ENCODE measurements at regions not wholly inside any gene's neighbourhood (a gene's known extent, or its start where the extent isn't known, plus 50 kb on each side); places are given as distances from the start of the nearest gene placed in this dataset.

DNA sequence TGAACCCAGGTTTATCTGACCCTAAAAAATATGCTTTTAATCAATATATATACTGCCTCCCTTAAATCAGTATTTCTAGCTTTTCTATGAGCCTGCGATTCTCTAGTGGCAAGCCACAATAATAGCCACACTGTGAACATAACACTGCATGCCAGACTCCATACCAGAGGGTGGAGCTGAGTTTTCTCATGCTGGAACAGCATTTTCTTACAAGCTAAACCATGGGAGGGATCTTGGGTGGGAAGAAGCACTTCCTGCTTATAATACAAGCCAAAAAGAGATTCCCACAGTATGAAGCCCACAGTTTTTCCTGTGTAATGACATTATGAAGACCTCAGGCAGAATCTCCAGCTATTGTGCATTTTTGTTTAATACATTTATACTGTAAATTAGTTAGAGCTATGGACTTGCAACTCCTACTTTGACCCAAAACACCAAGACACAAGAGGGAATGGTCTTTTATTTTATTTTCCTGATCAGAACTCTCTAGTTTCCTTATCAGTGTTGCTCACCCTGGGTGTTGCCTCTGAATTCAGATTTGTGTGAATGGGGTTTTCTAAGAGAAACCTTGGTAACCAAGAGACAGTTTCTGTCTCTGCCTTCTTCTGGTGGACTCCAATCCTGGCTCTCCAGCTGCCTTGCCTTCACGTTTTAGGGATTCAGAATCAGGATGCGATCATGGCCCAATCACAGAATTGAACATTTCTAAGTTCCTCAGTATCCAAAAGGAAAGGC, 74.5 kb upstream of the EOLA2 start:
- DNase-seq (ENCODE audit: low read depth, low spot score) = no peak
- Mint-ChIP-seq H3K4me1 (no peaks in the 10 kb centered on the region), H3K27ac (ENCODE audit: unreplicated experiment) (no peak overlapping the region), H3K27me3 (ENCODE audit: low read depth) (no peaks in the 10 kb centered on the region), H3K4me3 (no peak overlapping the region), H3K9me3 (no peaks in the 10 kb centered on the region), H3K36me3 (ENCODE audit: low read depth) (no peaks in the 10 kb centered on the region)
- TF ChIP-seq, protein P1, sequence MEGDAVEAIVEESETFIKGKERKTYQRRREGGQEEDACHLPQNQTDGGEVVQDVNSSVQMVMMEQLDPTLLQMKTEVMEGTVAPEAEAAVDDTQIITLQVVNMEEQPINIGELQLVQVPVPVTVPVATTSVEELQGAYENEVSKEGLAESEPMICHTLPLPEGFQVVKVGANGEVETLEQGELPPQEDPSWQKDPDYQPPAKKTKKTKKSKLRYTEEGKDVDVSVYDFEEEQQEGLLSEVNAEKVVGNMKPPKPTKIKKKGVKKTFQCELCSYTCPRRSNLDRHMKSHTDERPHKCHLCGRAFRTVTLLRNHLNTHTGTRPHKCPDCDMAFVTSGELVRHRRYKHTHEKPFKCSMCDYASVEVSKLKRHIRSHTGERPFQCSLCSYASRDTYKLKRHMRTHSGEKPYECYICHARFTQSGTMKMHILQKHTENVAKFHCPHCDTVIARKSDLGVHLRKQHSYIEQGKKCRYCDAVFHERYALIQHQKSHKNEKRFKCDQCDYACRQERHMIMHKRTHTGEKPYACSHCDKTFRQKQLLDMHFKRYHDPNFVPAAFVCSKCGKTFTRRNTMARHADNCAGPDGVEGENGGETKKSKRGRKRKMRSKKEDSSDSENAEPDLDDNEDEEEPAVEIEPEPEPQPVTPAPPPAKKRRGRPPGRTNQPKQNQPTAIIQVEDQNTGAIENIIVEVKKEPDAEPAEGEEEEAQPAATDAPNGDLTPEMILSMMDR (conservative IDR thresholded peaks at IDR 0.05) = no peak

DNA sequence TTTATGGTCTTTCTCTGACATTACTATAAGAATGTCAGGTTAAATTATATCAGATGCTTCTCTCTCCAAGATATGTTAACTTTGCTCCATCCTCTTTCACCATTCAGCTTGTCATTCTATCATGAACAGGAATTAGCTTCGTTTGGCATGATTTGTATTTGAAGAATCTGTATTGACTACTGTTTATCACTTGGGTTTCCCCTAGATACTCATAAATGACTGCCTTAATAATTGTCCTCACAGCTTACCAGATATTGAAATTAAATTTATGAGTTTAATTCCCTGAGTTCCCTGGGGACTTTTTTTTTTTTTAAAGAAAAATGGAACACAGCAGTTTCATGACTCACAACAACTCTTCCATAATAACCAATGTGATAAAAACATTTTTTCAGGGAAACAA, 76.2 kb upstream of the EOLA2 start:
- TF ChIP-seq, protein P1 (conservative IDR thresholded peaks at IDR 0.05) = no peak
- H3K36me3 Mint-ChIP-seq (ENCODE audit: low read depth) = peaks cover 2% of the 10 kb centered on the region
- no peak for DNase-seq (ENCODE audit: low read depth, low spot score)
- H3K4me1 Mint-ChIP-seq = no peaks in the 10 kb centered on the region
- no peak overlapping the region for H3K4me3 Mint-ChIP-seq
- no peak overlapping the region for H3K27ac Mint-ChIP-seq (ENCODE audit: unreplicated experiment)
- H3K27me3 Mint-ChIP-seq (ENCODE audit: low read depth) = no peaks in the 10 kb centered on the region
- no peaks in the 10 kb centered on the region for H3K9me3 Mint-ChIP-seq

DNA sequence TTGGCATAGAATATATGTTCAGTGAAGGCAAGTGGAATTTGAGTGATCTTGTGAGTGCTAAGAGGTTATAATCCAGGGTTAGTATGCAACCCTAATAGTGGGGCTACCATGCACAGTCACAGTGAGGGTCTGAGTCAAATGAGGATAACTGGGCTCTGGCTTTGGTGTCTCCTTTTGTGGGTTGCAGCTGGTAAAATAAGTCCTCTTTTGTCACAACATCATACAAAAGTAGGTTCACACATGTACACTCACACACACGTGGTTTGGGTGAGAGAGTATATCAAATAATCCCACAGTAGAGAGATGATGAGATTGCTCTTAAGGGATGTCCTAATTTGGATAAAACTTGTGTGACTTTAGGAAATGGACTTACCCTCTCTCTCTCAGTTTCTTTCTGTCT, 79.6 kb upstream of the EOLA2 start:
- H3K4me1 Mint-ChIP-seq = no peaks in the 10 kb centered on the region
- no peaks in the 10 kb centered on the region for H3K27me3 Mint-ChIP-seq (ENCODE audit: low read depth)
- peaks cover 2% of the 10 kb centered on the region for H3K36me3 Mint-ChIP-seq (ENCODE audit: low read depth)

DNA sequence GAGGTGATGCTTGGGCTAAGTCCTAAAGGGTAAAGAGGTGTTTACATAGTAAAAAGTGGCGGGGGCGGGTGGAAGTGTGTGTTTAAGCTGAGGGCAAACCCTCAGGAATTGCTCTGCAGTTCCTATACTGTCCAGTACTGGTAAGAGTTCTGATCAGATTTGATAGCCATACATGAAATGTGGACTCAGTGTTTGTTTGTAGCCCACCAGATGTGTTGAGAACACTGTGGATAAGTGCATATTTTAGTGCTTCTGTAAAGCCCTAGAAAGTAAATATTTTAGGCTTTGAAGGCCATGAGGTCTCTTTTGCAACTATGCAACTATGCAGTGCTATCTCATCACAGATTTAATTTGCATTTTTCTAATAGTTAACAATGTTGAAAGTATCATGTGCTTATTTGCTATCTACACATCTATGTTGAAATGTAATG, 80.7 kb upstream of the EOLA2 start:
- no peak for DNase-seq (ENCODE audit: low read depth, low spot score)
- no peak overlapping the region for H3K27ac Mint-ChIP-seq (ENCODE audit: unreplicated experiment)
- TF ChIP-seq, protein P1 (conservative IDR thresholded peaks at IDR 0.05) = no peak
- no peaks in the 10 kb centered on the region for H3K4me1 Mint-ChIP-seq
- no peaks in the 10 kb centered on the region for H3K27me3 Mint-ChIP-seq (ENCODE audit: low read depth)
- peaks cover 2% of the 10 kb centered on the region for H3K36me3 Mint-ChIP-seq (ENCODE audit: low read depth)
- peaks cover 2% of the 10 kb centered on the region for H3K9me3 Mint-ChIP-seq
- no peak overlapping the region for H3K4me3 Mint-ChIP-seq

More for the DNA sequence above, 79.6 kb upstream of the EOLA2 start:
- peaks cover 2% of the 10 kb centered on the region for H3K9me3 Mint-ChIP-seq
- TF ChIP-seq, protein P1 (conservative IDR thresholded peaks at IDR 0.05) = no peak
- no peak for DNase-seq (ENCODE audit: low read depth, low spot score)
- H3K4me3 Mint-ChIP-seq = no peak overlapping the region
- no peak overlapping the region for H3K27ac Mint-ChIP-seq (ENCODE audit: unreplicated experiment)

DNA sequence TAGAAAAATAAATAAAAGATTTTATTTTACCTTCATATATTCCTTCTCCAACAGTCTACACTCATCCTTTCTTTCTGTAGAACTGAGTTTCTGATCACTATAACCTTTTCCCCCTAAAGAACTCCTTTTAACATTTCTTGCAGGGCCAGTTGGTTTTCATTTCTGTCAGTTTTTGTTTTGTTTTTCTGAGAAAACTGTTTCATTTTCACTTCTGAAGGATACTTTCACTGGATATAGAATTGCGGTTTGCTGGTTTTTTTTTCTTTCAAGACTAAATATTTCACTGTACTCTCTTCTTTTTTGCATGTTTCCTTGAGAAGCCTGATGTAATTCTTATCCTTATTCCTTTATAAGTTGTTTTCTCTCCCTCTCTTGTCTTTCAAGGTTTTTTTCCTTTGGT, 90.4 kb upstream of the EOLA2 start:
- Mint-ChIP-seq H3K9me3 (peaks cover 24% of the 10 kb centered on the region), H3K27me3 (ENCODE audit: low read depth) (no peaks in the 10 kb centered on the region), H3K27ac (ENCODE audit: unreplicated experiment) (no peak overlapping the region), H3K4me1 (peaks cover 9% of the 10 kb centered on the region), H3K36me3 (ENCODE audit: low read depth) (peaks cover 15% of the 10 kb centered on the region), H3K4me3 (no peak overlapping the region)
- no peak for DNase-seq (ENCODE audit: low read depth, low spot score)
- TF ChIP-seq, protein P1 (conservative IDR thresholded peaks at IDR 0.05) = no peak
